ENCODE measurements at regions not wholly inside any gene's neighbourhood (a gene's known extent, or its start where the extent isn't known, plus 50 kb on each side); places are given as distances from the start of the nearest gene placed in this dataset.

GRCh38 chr22:48578138-48579042 lies 1249.3 kb downstream of the BRD1 start:
- no peak for TF ChIP-seq CTCF (IDR thresholded peaks at IDR 0.05)
- no peak for TF ChIP-seq ZFX (IDR thresholded peaks at IDR 0.05; ENCODE audit: borderline replicate concordance)
